ENCODE measurements at regions not wholly inside any gene's neighbourhood (a gene's known extent, or its start where the extent isn't known, plus 50 kb on each side); places are given as distances from the start of the nearest gene placed in this dataset.

- Histone ChIP-seq H3K27ac (no peak overlapping the region), H3K4me1 (no peaks in the 10 kb centered on the region), H3K9me3 (no peaks in the 10 kb centered on the region), H3K27me3 (no peaks in the 10 kb centered on the region), H3K36me3 (no peaks in the 10 kb centered on the region), H3K4me3 (no peak overlapping the region)
- WGBS, 2 donors = 81 to 87% methylated on average over 2 of the region's 2 CpGs
- no peak for ATAC-seq
- no peak for TF ChIP-seq CTCF (IDR thresholded peaks at IDR 0.05)
- no peak for DNase-seq
- no peak for FAIRE-seq
- intact Hi-C loops (cut with DNase I) = no loop called here
These were observed 1881.5 kb upstream of the PCDH20 start for GRCh38 chr13:63297163-63297562.

DNA sequence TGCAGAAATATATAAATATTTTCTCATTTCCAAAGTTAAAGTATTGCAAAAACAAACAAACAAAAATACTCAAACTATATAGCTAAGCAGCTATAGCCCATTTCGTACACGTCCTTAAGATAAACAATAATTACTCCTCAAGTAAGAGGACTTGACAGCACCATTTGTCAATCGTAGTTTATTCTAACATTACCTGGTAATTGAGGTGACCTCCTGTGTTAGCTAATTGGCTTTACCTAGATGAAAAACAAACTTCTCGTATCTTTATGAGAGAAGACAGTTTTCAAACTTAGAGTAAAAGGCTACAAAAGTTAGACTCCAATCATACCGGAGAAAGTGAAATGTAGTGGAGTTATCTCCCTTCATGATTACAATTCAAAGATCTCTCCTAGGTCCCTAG, 1876.1 kb upstream of the PCDH20 start:
- no peak for ATAC-seq
- no peak for DNase-seq
- H3K9me3 ChIP-seq = no peaks in the 10 kb centered on the region
- H3K36me3 ChIP-seq = no peaks in the 10 kb centered on the region
- no peak for FAIRE-seq
- TF ChIP-seq CTCF (IDR thresholded peaks at IDR 0.05) = no peak
- no peak overlapping the region for H3K27ac ChIP-seq
- H3K4me3 ChIP-seq = no peak overlapping the region
- H3K4me1 ChIP-seq = no peaks in the 10 kb centered on the region
- H3K27me3 ChIP-seq = no peaks in the 10 kb centered on the region
- intact Hi-C loops (cut with DNase I) = no loop called here
- 24 to 26% methylated on average over 5 of the region's 5 CpGs for WGBS, 2 donors

- 64 to 69% methylated on average over 2 of the region's 2 CpGs for WGBS, 2 donors
These were observed 1872.9 kb upstream of the PCDH20 start for GRCh38 chr13:63288576-63288975.

DNA sequence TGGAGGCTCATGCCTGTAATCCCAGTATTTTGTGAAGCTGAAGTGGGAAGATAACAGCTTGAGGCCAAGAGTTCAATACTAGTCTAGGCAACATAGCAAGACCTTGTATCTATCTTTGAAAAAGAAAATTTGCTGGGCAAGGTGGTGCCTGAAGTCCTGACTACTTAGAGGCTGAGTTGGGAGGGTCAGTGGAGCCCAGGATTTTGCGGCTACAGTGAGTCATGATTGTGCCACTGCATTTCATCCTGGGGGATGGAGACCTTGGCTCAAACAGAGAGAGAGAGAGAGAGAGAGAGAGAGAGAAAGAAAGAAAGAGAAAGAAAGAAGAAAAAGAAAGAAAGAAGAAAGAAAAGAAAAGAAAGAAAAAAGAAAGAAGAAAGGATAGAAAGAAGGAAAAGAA, 1872.3 kb upstream of the PCDH20 start:
- no peaks in the 10 kb centered on the region for H3K36me3 ChIP-seq
- 93 to 95% methylated on average over 1 of the region's 1 CpG for WGBS, 2 donors
- no peak overlapping the region for H3K4me3 ChIP-seq
- H3K9me3 ChIP-seq = no peaks in the 10 kb centered on the region
- H3K27ac ChIP-seq = no peak overlapping the region
- TF ChIP-seq CTCF (IDR thresholded peaks at IDR 0.05) = no peak
- ATAC-seq (no peak), DNase-seq (no peak), FAIRE-seq (no peak)
- intact Hi-C loops (cut with DNase I) = no loop called here
- H3K4me1 ChIP-seq = no peaks in the 10 kb centered on the region
- no peaks in the 10 kb centered on the region for H3K27me3 ChIP-seq

More at GRCh38 chr13:63288576-63288975, 1872.9 kb upstream of the PCDH20 start:
- H3K9me3 ChIP-seq = no peaks in the 10 kb centered on the region
- H3K4me3 ChIP-seq = no peak overlapping the region
- TF ChIP-seq CTCF (IDR thresholded peaks at IDR 0.05) = no peak
- H3K36me3 ChIP-seq = no peaks in the 10 kb centered on the region
- DNase-seq (no peak), FAIRE-seq (no peak), ATAC-seq (no peak)
- intact Hi-C loops (cut with DNase I) = no loop called here
- no peaks in the 10 kb centered on the region for H3K4me1 ChIP-seq
- no peaks in the 10 kb centered on the region for H3K27me3 ChIP-seq
- no peak overlapping the region for H3K27ac ChIP-seq

GRCh38 chr13:63285426-63285825, 1869.8 kb upstream of the PCDH20 start:
- intact Hi-C loops (cut with DNase I) = no loop called here
- no peaks in the 10 kb centered on the region for H3K4me1 ChIP-seq
- no peaks in the 10 kb centered on the region for H3K36me3 ChIP-seq
- no peaks in the 10 kb centered on the region for H3K9me3 ChIP-seq
- no peak overlapping the region for H3K4me3 ChIP-seq
- no peak for FAIRE-seq
- no peak for TF ChIP-seq CTCF (IDR thresholded peaks at IDR 0.05)
- no peaks in the 10 kb centered on the region for H3K27me3 ChIP-seq
- no peak for DNase-seq
- 63 to 67% methylated on average over 1 of the region's 1 CpG for WGBS, 2 donors
- H3K27ac ChIP-seq = no peak overlapping the region
- ATAC-seq = no peak

All from pancreas (tissue), 10 donors.